Heart left ventricle (tissue), 13 donors: ENCODE measurements at regions not wholly inside any gene's neighbourhood (a gene's known extent, or its start where the extent isn't known, plus 50 kb on each side); places are given as distances from the start of the nearest gene placed in this dataset.

Experiments
- POLR2A ChIP-seq, 2 donors: fragments of 450-650 bp; IDR thresholded peaks; one replicate each; pipeline ENCODE4 v1.6.1; 2017; ENCODE audit warnings: antibody characterized with exemption in 2 of 2, mild to moderate bottlenecking in 2 of 2, moderate library complexity in 2 of 2
- TF ChIP-seq, protein P1 (sequence below), 12 donors: fragments of 200-600 bp; sonication (generic) in 4 of 12; IDR thresholded peaks; one replicate each; pipeline versions ENCODE4 v1.5.0 to v1.8.0; 2018 to 2022; ENCODE audit warnings: antibody characterized with exemption in 12 of 12, mild to moderate bottlenecking in 5 of 12
- donor health status: ischemic (EF 13 %, LVEDD 7.1; RV severe dilation, severe dysfunction).
- donor health status: DM: no; HTN: yes; CAD: no.
- donor health status: DM: no; HTN: no; CAD: no.
- donor health status: ischemic (EF 25% LVEDD 6.9; RV normal size, moderate dysfunction).
- donor health status: ischemic (EF 25% LVEDD 5.7; RV mildly dilated, moderate dysfunction).
- donor health status: ischemic (EF 35%, LVEDD 5.7; RV mildly dilated, moderate dysfunction).
- donor health status: nonischemic (EF 11% LVEDD 7.7; RV severe dilation, severe dysfunction).
- donor health status: DM: yes; HTN: yes; CAD: no.
- donor health status: PGD.
- donor health status: ischemic (EF 29% LVEDD 5.4; RV normal size, mild dysfunction).
- donor health status: nonischemic (EF 23%, LVEDD 6.1; RV moderate dilation, normal function).

DNA sequence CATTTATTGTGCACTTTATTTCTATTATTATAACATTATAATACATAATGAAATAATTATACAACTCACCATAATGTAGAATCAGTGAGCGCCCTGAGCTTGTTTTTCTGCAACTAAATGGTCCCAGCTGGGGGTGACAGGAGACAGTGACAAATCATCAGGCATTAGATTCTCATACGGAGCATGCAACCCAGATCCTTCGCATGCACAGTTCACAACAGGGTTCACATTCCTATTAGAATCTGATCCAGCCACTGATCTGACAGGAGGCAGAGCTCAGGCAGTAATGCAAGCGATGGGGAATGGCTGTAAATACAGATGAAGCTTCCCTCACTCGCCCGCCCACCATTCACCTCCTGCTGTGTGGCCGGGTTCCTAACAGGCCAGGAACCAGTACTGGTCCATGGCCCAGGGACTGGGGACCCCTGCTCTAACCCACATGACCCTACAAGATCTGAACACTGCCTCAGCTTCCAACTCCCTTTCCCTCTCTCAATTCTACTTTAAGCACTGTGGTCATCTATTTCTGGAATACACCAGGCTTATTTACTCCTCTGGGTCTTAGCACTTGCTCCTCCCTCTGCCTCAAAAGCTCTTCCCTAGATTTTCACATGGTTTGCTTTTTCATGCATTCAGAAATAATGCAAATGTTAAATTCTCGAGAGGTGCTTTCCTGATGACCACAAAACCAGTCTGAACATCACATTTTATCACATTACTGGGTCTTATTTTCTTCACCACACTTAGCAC is 166.8 kb upstream of the HCCS start:
- TF ChIP-seq, protein P1, sequence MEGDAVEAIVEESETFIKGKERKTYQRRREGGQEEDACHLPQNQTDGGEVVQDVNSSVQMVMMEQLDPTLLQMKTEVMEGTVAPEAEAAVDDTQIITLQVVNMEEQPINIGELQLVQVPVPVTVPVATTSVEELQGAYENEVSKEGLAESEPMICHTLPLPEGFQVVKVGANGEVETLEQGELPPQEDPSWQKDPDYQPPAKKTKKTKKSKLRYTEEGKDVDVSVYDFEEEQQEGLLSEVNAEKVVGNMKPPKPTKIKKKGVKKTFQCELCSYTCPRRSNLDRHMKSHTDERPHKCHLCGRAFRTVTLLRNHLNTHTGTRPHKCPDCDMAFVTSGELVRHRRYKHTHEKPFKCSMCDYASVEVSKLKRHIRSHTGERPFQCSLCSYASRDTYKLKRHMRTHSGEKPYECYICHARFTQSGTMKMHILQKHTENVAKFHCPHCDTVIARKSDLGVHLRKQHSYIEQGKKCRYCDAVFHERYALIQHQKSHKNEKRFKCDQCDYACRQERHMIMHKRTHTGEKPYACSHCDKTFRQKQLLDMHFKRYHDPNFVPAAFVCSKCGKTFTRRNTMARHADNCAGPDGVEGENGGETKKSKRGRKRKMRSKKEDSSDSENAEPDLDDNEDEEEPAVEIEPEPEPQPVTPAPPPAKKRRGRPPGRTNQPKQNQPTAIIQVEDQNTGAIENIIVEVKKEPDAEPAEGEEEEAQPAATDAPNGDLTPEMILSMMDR (IDR thresholded peaks at IDR 0.05), result no peak
- no peak for TF ChIP-seq POLR2A (IDR thresholded peaks at IDR 0.05)
